ENCODE measurements at regions not wholly inside any gene's neighbourhood (a gene's known extent, or its start where the extent isn't known, plus 50 kb on each side); places are given as distances from the start of the nearest gene placed in this dataset.

DNA sequence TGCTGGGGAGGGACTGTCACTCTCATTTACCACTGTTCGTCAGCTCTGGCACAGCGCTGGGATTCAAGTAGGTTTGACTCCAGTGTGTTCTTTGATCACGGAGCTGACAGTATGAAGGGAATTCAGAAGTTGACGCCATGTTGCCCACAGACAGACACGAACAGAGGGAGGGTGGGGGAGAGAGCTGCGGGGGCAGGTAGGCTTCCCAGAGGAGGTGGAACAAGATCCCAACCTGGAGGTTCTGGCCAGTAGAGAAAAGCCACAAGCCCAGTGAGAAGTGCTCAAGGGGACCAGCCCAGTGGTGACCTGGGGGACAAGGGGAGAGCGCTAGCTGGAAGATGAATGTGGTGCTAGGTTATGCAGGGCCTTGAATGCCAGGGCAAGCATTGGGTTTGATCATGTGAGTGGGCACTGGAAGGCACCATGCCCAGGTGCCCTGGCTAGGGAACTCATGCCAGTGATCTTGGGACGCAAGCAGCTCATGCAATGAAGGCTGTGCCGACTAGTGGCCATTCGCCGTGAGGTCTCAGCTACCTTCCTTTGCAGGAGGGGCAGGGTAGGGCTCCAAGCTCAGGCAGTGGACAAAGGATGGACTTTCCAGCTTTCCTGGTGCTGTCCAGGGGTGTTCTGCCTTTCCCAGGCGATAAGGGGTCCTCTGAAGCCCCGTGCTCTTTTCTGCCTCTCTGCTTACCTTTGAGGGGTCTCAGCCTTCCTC, 50.4 kb upstream of the APCDD1L start:
- no peak for DNase-seq (ENCODE audit: low read depth, low spot score)

Measured in ELF-1 (cell line).